ENCODE measurements at regions not wholly inside any gene's neighbourhood (a gene's known extent, or its start where the extent isn't known, plus 50 kb on each side); places are given as distances from the start of the nearest gene placed in this dataset.
"Not testable (repeated sequence)": the region's sequence is repeated elsewhere in the genome, so short reads cannot be mapped to it uniquely, and the experiment has no call there.

- not testable (repeated sequence) for DNase-seq (ENCODE audit: low spot score)
These were observed 1472.2 kb downstream of the FOXD4L5 start for GRCh38 chr9:63812822-63813221.

- not testable (repeated sequence) for DNase-seq (ENCODE audit: low spot score)
These were observed 1480.8 kb downstream of the FOXD4L5 start for GRCh38 chr9:63804205-63804604.

- DNase-seq (ENCODE audit: low spot score) = not testable (repeated sequence)
These were observed 1490.8 kb downstream of the FOXD4L5 start for GRCh38 chr9:63794081-63794685.

DNA sequence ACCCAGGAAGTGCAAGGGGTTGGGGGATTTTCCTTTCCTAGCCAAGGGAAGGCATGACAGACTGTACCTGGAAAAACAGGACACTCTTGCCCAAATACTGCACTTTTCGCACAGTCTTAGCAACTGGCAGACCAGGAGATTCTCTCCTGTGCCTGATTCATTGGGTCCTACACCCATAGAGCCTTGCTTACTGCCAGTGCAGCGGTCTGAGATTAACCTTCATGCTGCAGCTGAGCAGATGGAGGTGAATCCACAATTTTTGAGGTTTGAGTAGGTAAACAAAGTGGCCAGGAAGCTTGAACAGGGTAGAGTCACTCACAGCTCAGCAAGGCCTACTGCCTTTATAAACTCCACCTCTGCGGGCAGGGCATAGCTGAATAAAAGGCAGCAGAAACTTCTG is 1497.6 kb downstream of the FOXD4L5 start:
- DNase-seq (ENCODE audit: low spot score) = not testable (repeated sequence)

GRCh38 chr9:63785059-63785458 is 1500.0 kb downstream of the FOXD4L5 start:
- not testable (repeated sequence) for DNase-seq (ENCODE audit: low spot score)

GRCh38 chr9:63784421-63784820 is 1500.6 kb downstream of the FOXD4L5 start:
- DNase-seq (ENCODE audit: low spot score) = not testable (repeated sequence)

GRCh38 chr9:63781817-63782439 is 1503.1 kb downstream of the FOXD4L5 start:
- DNase-seq (ENCODE audit: low spot score) = not testable (repeated sequence)

DNA sequence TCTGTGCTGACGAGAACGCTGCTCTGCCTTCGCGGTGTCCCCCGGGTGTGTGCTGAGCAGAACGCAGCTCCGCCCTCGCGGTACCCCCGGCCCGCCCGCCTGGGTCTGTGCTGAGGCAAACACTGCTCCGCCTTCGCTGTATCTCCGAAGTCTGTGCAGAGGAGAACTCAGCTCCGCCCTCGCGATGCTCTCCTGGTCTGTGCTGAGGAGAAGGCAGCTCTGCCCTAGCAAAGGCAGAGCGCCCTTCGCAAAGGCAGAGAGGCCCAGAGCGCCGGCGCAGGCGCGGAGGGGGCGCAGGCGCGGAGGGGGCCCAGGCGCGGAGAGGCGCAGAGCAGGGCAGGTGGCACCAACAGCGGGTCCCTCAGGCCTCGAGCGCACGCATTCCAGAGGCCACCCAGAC is 1503.6 kb downstream of the FOXD4L5 start:
- DNase-seq (ENCODE audit: low spot score) = not testable (repeated sequence)

DNA sequence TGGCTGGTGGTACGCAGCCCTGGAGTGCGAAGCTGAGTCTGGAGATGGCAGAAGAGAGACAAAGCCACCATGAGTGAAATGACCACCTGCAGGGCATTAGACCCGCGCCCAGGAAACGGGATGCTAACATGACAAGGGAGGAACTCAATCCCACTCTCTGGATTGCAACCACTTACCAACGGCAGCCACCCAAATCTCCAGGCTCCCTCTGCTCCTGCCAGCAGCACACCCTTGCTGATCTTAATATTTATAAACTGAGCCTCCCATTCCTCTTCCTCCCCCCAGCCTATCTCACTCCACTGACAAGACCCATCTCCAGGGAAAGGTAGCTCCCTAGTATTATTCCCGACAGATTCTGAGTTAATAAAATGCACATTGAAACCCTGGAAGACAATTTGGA is 1508.8 kb downstream of the FOXD4L5 start:
- DNase-seq (ENCODE audit: low spot score) = not testable (repeated sequence)

DNA sequence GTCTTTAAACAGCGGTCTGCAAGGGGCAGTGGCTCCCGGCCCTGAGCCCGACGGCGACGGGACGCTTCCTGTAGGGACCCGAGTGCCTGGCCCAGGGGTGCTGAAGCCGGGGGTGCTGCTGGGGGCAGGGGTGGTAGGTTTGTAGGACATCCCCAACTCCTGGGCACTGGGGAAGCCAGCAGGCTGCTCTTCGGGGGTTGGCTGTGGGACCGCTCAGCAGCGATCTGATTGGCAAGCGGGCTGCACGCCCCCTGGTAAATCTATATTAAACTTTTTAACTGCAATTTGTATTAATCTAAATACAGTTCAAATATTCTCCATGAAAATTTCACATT is 1510.0 kb downstream of the FOXD4L5 start:
- not testable (repeated sequence) for DNase-seq (ENCODE audit: low spot score)

DNA sequence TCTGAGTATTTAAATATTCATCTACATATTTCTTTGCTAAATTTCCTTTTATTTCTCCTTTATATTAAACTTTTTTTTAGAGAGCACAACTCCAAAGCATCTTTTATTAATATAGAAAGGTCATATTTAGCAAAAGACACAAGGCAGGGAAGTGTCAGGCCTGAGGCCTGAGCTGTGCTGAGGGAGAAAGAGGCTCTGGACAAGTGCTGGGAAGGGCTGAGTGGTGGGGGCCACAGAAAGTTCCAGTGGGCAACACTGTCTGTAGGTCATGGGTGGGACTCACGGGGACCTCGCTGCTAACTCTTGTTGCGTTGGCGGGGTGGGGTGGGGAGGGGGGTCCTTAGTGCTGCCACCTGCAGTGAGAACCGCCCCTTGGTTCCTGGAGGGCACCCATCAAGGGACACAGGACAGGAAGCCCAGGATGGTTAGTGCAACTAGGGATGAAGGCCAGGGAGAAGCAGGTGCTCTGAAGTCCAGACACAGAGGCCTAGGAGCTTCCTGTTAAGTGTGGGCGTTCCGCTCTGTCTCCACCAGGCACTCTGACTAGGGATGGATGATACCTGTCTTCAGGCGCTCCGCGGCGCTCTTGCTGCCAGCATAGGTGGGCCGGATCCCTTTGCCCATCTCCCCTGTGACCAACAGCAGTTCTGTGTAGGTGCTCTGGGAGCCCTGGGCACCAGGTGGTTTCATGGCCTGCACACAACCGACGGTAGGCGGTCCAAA is 1510.5 kb downstream of the FOXD4L5 start:
- DNase-seq (ENCODE audit: low spot score) = not testable (repeated sequence)

DNA sequence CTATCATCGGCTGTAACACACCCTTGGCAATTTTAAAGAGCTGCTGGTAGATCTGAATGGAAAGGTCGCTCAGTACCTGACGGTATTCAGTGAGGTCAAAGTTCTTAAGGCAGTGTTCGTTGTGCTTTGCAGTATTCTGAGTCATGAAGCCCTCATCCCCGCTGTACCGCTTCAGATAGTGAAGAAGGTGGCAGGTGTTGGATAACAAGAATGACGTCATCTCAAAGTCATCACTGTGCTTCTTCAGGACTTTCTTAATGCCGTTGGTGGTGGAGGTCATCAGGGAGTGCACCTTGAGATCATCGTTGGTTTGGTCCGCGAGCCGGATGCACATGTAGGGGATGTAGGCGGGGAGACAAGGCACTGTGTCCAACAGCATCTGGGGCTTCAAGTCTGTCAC is 1522.8 kb downstream of the FOXD4L5 start:
- DNase-seq (ENCODE audit: low spot score) = not testable (repeated sequence)

DNA sequence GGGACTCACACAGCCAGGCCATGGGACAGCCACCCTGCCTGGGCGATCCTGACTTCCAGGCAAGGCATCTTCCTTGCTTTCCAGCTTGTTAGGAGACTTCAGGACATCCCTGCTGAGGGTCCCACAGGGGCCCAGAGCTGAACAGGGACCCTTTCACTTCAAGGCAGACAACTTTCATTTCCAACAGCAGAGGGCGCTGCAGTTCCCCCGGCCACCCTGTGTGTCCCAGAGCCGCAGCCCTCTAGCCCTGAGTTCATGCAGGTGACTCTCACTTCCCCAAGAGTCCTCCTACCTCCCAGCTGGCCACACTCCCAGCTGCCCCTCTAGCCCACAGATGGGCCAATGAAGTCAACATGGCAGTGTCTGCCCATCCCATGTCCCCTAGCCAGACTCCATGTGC is 1556.0 kb downstream of the FOXD4L5 start:
- not testable (repeated sequence) for DNase-seq (ENCODE audit: low spot score)

DNA sequence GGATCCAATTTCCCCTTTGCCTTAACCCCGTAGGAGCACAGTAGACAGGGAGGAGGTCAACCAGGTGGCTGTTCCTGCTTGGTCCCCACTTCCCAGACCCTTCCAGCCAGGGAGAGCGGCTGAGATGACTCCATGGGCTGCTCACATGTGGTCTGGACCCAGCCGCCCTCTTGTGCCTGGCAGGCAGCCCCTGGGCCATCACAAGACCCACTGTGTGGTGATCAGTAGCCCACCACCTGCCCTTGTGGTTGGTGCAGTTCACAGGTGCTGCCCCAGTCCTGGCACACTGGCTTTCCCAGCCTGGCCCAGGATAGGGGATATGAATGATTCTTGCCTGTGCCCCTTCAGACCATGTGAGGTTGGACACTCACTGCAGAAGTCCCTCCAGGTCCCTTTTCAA is 1556.7 kb downstream of the FOXD4L5 start:
- DNase-seq (ENCODE audit: low spot score) = no peak

DNA sequence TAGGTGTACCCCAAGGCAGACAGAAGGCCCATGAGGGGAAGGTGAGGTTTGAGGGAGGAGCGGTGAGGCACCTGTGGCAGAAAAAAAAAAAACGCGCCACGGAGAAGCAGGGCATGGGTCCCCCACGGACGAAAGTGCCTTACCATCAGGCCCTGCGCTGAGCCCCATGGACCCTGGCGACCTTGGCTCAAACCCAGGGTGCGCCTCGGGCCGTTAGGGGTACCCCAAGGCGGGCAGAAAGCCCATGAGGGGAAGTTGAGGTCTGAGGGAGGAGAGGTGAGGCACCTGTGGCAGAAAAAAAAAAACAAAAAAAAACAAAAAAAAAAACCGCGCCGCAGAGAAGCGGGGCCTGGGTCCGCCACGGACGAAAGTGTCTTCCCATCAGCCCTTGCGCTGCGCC is 1576.7 kb downstream of the FOXD4L5 start:
- DNase-seq (ENCODE audit: low spot score) = not testable (repeated sequence)

- DNase-seq (ENCODE audit: low spot score) = not testable (repeated sequence)
These were observed 1580.6 kb downstream of the FOXD4L5 start for GRCh38 chr9:63704456-63704855.

GRCh38 chr9:63703670-63704069 is 1581.3 kb downstream of the FOXD4L5 start:
- not testable (repeated sequence) for DNase-seq (ENCODE audit: low spot score)

DNA sequence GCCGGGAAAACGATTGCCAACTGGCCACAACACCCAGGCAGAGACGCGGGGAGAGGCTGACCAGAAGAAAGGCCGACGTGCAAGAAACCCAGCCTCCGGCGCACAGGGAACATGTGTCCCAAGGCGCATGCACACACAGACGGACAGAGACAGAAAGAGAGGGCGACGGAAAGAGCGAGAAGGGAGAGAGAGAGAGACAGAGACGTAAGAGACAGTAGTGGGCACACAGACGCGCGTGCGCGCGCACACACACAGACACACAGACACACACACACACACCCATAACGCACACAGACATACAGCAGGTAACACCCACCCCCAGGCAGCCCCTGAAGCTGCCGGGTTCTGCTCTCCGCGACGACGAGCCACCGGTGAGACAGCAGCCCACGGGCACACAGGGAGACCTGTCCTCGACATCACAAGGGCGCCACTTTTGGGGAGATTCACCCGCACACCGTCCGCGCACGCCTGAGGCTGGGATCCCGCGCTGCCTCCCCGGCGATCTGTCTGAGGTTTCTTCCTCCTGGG is 1581.8 kb downstream of the FOXD4L5 start:
- DNase-seq (ENCODE audit: low spot score) = not testable (repeated sequence)

Measured in mucosa of gallbladder (tissue), 1 donor.